ENCODE measurements at regions not wholly inside any gene's neighbourhood (a gene's known extent, or its start where the extent isn't known, plus 50 kb on each side); places are given as distances from the start of the nearest gene placed in this dataset.

- H3K9me3 Mint-ChIP-seq (ENCODE audit: low read depth): peaks cover 4% of the 10 kb centered on the region
- peak overlapping the region; percentile 22 for H3K4me3 Mint-ChIP-seq
- peaks cover 28% of the 10 kb centered on the region for H3K4me1 Mint-ChIP-seq
- H3K36me3 Mint-ChIP-seq: peaks cover 3% of the 10 kb centered on the region
- ATAC-seq (no peak), DNase-seq (no peak)
- no peak overlapping the region for H3K27ac Mint-ChIP-seq
- CTCF ChIA-PET: no interaction called here
- H3K27me3 Mint-ChIP-seq: peaks cover 72% of the 10 kb centered on the region
Measured at GRCh38 chr7:96836456-96836855, 126.8 kb upstream of the SEM1 start.

DNA sequence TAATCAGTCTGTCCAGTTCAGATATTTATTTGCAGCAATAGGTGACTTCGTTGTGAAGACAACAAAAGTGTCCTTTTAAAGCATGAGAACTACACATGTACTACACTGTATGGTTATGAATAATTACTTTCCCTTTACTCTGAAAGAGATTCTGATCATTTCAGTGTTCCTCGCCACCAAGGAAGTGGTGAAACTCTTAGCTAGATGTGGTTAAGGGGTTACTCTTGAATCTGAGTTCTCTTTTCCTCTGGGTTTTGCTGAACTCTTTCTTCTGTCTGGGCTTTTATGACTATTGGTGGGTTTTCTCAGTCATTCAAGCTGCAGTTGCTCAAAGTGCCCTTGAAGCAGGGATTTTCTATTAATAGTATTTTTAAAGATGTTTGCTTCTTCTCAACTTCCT, 127.9 kb upstream of the SEM1 start:
- Mint-ChIP-seq H3K9me3 (ENCODE audit: low read depth) (peaks cover 4% of the 10 kb centered on the region), H3K36me3 (peaks cover 3% of the 10 kb centered on the region), H3K27ac (peak overlapping the region; percentile 39), H3K4me1 (peaks cover 28% of the 10 kb centered on the region), H3K27me3 (peaks cover 70% of the 10 kb centered on the region), H3K4me3 (peak overlapping the region; percentile 22)
- CTCF ChIA-PET: no interaction called here
- peak; percentile 95 for ATAC-seq
- DNase-seq: peak; percentile 70

DNA sequence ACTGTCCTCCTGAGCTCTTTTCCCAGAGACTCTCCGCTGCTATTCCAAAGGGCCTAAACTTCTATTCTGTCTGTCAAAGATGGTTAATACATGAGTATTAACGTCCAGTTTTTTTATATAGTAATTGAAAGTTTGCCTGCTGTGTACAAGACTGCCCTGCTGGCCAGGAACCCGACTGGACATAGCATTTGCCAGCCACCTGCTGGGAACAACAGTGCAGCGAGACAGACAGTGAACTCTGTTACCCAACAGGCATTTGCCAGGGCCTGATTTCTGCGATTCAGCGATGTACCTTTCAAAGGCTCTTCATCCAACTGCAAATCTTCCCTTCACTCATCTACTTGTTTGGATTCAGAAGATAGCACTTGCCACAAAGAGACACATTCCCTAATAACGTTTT, 128.8 kb upstream of the SEM1 start:
- peaks cover 76% of the 10 kb centered on the region for H3K27me3 Mint-ChIP-seq
- H3K4me3 Mint-ChIP-seq: no peak overlapping the region

DNA sequence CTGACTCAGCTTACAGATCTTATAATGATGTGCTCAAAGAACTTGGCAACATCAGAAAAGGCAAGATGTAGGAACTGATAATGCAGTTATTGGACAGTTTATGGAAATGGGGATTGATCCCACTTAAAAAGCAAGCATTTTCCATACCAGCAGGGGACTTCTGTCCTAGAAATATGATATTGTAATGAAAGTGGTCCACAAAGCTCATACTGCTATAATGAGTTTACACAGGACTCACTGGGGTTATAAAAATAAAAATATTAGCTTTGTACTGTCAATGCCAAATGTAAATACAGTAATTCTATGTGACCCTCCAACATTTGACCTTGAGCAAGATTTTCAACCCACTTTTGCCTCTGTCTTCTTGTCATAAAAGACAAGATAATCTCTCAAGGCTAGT, 145.5 kb upstream of the SEM1 start:
- ATAC-seq (no peak), DNase-seq (no peak)
- Mint-ChIP-seq H3K36me3 (no peaks in the 10 kb centered on the region), H3K4me3 (no peak overlapping the region), H3K9me3 (ENCODE audit: low read depth) (no peaks in the 10 kb centered on the region), H3K27ac (no peak overlapping the region), H3K4me1 (no peaks in the 10 kb centered on the region), H3K27me3 (peaks cover 16% of the 10 kb centered on the region)
- CTCF ChIA-PET: no interaction called here

More for the DNA sequence above, 128.8 kb upstream of the SEM1 start:
- CTCF ChIA-PET: no interaction called here
- Mint-ChIP-seq H3K9me3 (ENCODE audit: low read depth) (peaks cover 4% of the 10 kb centered on the region), H3K27ac (no peak overlapping the region), H3K4me1 (peaks cover 28% of the 10 kb centered on the region), H3K36me3 (peaks cover 3% of the 10 kb centered on the region)
- no peak for ATAC-seq
- DNase-seq: no peak

DNA sequence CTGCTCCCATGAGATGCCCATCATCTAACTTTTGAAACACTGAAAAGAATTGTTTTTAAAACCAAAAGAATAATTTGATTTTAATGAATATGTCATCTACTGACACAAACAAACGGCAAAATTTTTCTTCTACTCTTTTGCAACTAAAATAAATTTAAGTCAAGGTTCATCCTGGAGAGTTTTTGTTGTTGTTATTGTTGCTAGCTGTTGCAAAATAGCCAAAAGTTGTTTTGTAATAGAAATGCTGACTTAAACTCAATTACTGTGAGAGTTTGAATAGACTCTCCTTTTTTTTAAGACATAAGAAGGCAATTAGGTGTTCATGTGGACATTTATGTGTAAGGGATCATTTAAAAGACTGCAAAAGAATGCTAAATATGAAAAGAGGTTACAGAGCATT, 146.0 kb upstream of the SEM1 start:
- Mint-ChIP-seq H3K27me3 (peaks cover 16% of the 10 kb centered on the region), H3K4me1 (no peaks in the 10 kb centered on the region), H3K27ac (no peak overlapping the region), H3K9me3 (ENCODE audit: low read depth) (no peaks in the 10 kb centered on the region), H3K4me3 (no peak overlapping the region), H3K36me3 (no peaks in the 10 kb centered on the region)
- no peak for ATAC-seq
- CTCF ChIA-PET: no interaction called here
- no peak for DNase-seq

DNA sequence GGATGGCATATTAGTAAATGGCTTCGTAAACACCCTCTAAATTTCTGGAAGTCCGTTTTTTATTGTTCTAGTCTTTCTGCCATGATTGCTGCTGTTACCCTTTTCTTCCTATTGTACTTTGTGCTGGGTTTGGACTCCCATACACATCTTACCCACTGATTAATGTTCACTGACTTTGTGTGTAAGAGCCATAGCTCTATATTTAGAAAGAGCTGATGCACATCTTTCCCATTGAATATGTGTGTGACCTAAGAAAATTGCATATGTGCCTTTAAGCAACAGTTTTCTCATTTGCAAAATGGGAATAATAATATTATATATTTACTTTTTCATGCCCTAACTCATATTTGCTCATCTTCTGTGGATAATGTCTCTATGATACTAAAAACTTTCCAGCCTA, 135.8 kb upstream of the DLX6 start:
- CTCF ChIA-PET: no interaction called here
- H3K27ac Mint-ChIP-seq: no peak overlapping the region
- DNase-seq: no peak
- no peak for ATAC-seq
- H3K4me3 Mint-ChIP-seq: no peak overlapping the region
- no peaks in the 10 kb centered on the region for H3K9me3 Mint-ChIP-seq (ENCODE audit: low read depth)
- H3K27me3 Mint-ChIP-seq: peaks cover 14% of the 10 kb centered on the region
- H3K36me3 Mint-ChIP-seq: no peaks in the 10 kb centered on the region
- no peaks in the 10 kb centered on the region for H3K4me1 Mint-ChIP-seq

DNA sequence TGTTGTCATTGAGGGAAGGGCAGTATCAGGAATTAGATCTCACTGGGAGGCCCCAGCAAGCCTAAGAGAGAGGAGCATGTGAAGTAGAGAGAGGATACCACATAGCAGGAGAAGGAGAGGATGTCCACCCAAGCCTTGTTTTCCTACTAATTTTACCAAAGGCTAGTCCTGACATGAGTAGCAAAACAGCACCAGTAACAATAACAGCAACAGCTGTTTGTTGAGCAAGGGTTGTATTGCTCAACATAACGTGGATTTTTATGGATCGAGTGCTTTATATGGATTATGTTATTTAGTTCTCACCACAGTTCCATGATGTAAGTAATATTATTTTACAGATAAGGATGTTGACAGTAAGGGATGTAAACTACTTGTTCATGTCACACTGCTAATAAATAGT, 135.2 kb upstream of the DLX6 start:
- Mint-ChIP-seq H3K9me3 (ENCODE audit: low read depth) (no peaks in the 10 kb centered on the region), H3K4me3 (no peak overlapping the region), H3K27me3 (peaks cover 14% of the 10 kb centered on the region), H3K36me3 (no peaks in the 10 kb centered on the region), H3K4me1 (no peaks in the 10 kb centered on the region), H3K27ac (no peak overlapping the region)
- ATAC-seq (no peak), DNase-seq (no peak)
- CTCF ChIA-PET: no interaction called here

DNA sequence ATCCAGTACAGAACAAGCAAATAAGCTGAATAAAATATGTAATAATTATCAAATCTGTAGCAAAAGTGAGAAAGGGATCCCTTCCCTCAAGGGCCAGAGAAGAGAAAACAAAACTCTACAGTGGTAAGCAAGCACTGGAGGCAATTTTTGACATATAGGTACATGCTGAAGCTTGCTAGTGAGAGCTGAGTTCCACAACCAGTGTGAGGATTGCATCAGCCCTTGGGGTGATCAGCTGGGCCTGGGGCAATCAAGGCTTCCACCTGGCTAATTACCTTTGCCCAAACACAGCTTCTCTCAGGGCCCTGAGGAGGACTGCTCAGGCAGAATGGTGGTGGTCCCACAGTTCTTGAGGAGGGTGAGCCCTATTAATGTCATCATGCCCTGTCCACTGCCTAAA, 134.4 kb upstream of the DLX6 start:
- Mint-ChIP-seq H3K36me3 (no peaks in the 10 kb centered on the region), H3K27ac (no peak overlapping the region), H3K27me3 (peaks cover 12% of the 10 kb centered on the region), H3K9me3 (ENCODE audit: low read depth) (no peaks in the 10 kb centered on the region), H3K4me1 (no peaks in the 10 kb centered on the region), H3K4me3 (no peak overlapping the region)
- ATAC-seq (no peak), DNase-seq (no peak)
- CTCF ChIA-PET: no interaction called here

DNA sequence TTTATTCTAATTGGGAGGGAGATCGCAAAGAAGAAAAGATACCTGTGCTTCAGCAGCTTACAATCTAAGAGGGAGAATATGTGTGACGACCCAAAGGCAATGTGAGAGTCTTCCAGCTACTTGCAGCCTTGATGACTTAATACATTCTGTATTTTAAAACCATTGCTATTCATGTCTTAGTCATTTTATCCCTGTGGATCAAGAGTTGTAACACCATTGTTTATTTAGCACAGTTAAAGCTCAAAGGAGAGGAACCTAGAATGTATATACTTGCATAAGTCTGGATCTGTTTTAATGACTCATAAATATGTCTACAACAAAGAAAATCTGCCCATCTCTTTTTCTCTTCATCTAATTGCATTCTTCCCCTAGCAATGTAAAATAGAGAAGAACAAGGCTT, 117.9 kb upstream of the DLX6 start:
- ATAC-seq (no peak), DNase-seq (no peak)
- Mint-ChIP-seq H3K4me3 (no peak overlapping the region), H3K4me1 (no peaks in the 10 kb centered on the region), H3K9me3 (ENCODE audit: low read depth) (no peaks in the 10 kb centered on the region), H3K36me3 (no peaks in the 10 kb centered on the region), H3K27me3 (peaks cover 3% of the 10 kb centered on the region), H3K27ac (no peak overlapping the region)
- CTCF ChIA-PET: no interaction called here

DNA sequence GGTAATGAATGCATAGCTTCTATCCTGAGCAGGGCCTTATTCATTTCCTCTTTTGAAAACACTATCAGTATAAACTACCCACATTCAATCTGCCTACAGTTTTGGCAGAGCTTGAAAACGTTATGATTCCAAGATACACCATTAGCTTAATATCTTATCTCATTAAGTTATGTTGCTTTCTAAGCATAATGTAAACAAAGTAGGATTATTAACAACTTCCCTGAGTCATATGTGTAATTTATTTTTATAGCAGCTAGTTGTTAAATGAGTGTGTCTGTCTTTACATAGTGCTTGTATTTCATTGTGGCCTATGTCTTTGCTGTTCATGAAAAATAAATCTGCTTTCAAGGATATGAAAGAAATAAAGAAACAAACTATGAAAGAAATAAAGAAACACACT, 106.2 kb upstream of the DLX6 start:
- H3K9me3 Mint-ChIP-seq (ENCODE audit: low read depth): no peaks in the 10 kb centered on the region
- H3K27me3 Mint-ChIP-seq: peaks cover 6% of the 10 kb centered on the region
- ATAC-seq (no peak), DNase-seq (no peak)
- H3K4me1 Mint-ChIP-seq: no peaks in the 10 kb centered on the region
- CTCF ChIA-PET: no interaction called here
- no peaks in the 10 kb centered on the region for H3K36me3 Mint-ChIP-seq
- no peak overlapping the region for H3K27ac Mint-ChIP-seq
- no peak overlapping the region for H3K4me3 Mint-ChIP-seq

DNA sequence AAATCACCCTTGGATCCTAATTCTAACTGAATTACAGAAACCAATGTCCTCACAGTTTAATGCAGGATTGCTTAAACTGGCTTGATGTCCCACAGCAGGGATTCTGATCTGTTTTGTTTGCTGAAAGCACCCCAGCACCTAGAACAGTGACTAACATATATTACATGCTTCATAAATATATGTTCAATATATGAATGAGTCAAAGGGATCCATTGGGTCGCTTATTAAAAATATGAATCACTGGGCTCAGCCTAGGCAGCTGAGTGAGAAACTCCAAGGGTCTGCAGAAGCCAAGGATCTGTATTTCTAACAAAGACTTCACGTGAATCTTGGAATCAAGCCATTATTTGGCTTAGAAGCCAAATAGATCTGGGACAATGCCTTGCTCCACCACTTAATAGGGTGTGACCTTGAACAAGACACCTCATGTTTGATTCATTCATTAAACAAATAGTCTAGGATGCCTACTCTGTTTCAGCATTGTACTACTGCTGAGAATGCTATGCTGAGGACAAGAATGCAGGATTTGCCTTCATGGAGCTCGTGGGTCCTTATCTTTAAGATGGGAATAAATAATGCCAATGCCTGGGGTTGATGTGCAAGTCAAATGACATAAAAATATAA, 103.4 kb upstream of the DLX6 start:
- Mint-ChIP-seq H3K4me1 (no peaks in the 10 kb centered on the region), H3K36me3 (no peaks in the 10 kb centered on the region), H3K9me3 (ENCODE audit: low read depth) (no peaks in the 10 kb centered on the region), H3K27me3 (peaks cover 6% of the 10 kb centered on the region), H3K4me3 (no peak overlapping the region), H3K27ac (no peak overlapping the region)
- DNase-seq (no peak), ATAC-seq (no peak)
- CTCF ChIA-PET: no interaction called here

GRCh38 chr7:96903906-96904305, 101.4 kb upstream of the DLX6 start:
- ATAC-seq (no peak), DNase-seq (no peak)
- Mint-ChIP-seq H3K36me3 (no peaks in the 10 kb centered on the region), H3K27ac (no peak overlapping the region), H3K27me3 (peaks cover 6% of the 10 kb centered on the region), H3K4me3 (no peak overlapping the region), H3K4me1 (no peaks in the 10 kb centered on the region), H3K9me3 (ENCODE audit: low read depth) (no peaks in the 10 kb centered on the region)
- CTCF ChIA-PET: no interaction called here

DNA sequence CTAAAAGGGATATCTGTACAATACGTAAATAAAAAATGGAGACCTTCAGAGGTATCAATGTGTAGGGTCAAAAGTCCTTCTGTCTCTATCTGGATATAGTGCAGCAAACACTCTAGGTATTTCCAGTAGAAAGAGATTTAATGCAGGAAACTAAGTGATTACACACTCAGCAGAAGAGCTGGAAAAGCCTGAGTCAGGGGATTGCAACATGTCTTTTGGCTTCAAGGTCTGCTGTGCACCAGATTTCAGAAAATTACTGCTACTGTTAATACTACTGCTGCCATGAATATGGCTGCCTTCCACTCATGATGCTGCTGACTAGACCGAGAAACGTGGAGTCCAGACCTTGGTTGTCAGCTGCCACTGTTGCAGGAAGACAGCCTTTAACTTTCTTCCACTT, 94.9 kb upstream of the DLX6 start:
- DNase-seq (no peak), ATAC-seq (no peak)
- CTCF ChIA-PET: no interaction called here
- peaks cover 4% of the 10 kb centered on the region for H3K27me3 Mint-ChIP-seq
- H3K36me3 Mint-ChIP-seq: no peaks in the 10 kb centered on the region
- H3K4me3 Mint-ChIP-seq: no peak overlapping the region
- H3K9me3 Mint-ChIP-seq (ENCODE audit: low read depth): no peaks in the 10 kb centered on the region
- H3K27ac Mint-ChIP-seq: no peak overlapping the region
- no peaks in the 10 kb centered on the region for H3K4me1 Mint-ChIP-seq

DNA sequence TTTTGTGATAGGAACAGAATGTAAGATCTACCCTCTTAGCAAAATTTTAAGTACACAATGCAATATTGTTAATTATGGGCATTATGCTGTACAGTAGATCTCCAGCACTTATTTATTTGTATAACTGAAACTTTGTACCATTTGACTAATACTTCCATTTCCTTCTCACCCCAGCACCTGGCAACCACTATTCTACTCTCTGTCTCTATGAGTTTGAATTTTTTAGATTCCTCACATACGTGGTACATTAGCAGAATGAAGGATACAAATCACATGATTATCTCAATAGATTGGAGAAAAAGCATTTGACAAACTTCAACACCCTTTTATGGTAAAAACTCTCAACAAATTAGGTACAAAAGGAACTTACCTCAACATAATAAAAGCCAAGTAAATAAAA, 90.3 kb upstream of the DLX6 start:
- Mint-ChIP-seq H3K4me3 (no peak overlapping the region), H3K9me3 (ENCODE audit: low read depth) (no peaks in the 10 kb centered on the region), H3K27me3 (peaks cover 2% of the 10 kb centered on the region), H3K36me3 (no peaks in the 10 kb centered on the region), H3K27ac (no peak overlapping the region), H3K4me1 (no peaks in the 10 kb centered on the region)
- no peak for ATAC-seq
- CTCF ChIA-PET: no interaction called here
- no peak for DNase-seq

DNA sequence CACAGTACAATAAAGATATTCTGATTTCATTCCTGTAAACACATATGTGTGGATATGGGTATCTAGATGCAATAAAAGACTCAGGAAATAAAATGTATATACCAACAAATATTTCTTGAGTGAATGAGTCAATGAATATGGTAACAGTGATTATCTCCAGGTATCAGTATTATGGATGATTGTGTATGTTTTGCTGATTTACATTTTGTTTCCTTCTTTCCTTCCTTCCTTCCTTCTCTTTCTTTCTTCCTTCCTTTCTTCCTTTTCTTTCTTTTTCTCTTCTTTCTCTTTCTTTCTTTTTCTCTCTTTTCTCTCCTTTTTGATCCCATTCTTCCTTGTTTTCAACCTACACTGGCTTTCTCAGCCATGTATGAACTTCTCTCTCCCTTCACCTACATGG, 85.3 kb upstream of the DLX6 start:
- Mint-ChIP-seq H3K27me3 (peaks cover 20% of the 10 kb centered on the region), H3K4me3 (no peak overlapping the region), H3K9me3 (ENCODE audit: low read depth) (no peaks in the 10 kb centered on the region), H3K36me3 (no peaks in the 10 kb centered on the region), H3K27ac (no peak overlapping the region), H3K4me1 (no peaks in the 10 kb centered on the region)
- CTCF ChIA-PET: no interaction called here
- ATAC-seq (no peak), DNase-seq (no peak)

All from activated CD8-positive, alpha-beta memory T cell treated with anti-CD3 and anti-CD28 coated beads, Interleukin-2, amount 10 ng/mL, durations not matched to agents 7 days and 5 days (primary cell).